A549 (cell line): ENCODE measurements at regions not wholly inside any gene's neighbourhood (a gene's known extent, or its start where the extent isn't known, plus 50 kb on each side); places are given as distances from the start of the nearest gene placed in this dataset.

Source experiments
- ATAC-seq, 2 experiments: fragments of 200-7000 bp in 1 of 2; fragments of >200 bp in 1 of 2; cut with Nextera tagmentation in 1 of 2; cut with Tn5 transposase in 1 of 2; 3 replicates each; pipeline versions ENCODE4 v1.8.0 to v1.9.1; 2018 to 2020; ENCODE audit warnings: mild to moderate bottlenecking in 1 of 2, moderate library complexity in 1 of 2
- CTCF ChIA-PET: fragments of 300-600 bp; sonication (Branson Sonifier 250); formaldehyde crosslinking; extraction: SDS; loops from one replicate; lab custom pipeline; 2021; ENCODE audit warnings: antibody characterized with exemption, inconsistent platforms; lab: Yijun Ruan, JAX
- POLR2A ChIA-PET: fragments of 350-600 bp; formaldehyde crosslinking; extraction: SDS; loops from one replicate; lab custom pipeline; 2021; ENCODE audit warnings: antibody characterized with exemption, inconsistent platforms; lab: Yijun Ruan, JAX
- DNase-seq, 2 experiments: peaks; one replicate each; pipeline versions ENCODE4 v3.0.0 to v3.0.0-alpha.2; 2011 to 2016; ENCODE audit warnings: low read depth in 1 of 2, low spot score in 1 of 2
- FAIRE-seq: peaks from 2 replicates; lab custom pipeline; 2011; peaks lifted over from hg19 to GRCh38; lab: Jason Lieb, UNC
- H3K27ac ChIP-seq, 2 experiments: fragments of >200 bp; sonication (Bioruptor Twin); formaldehyde crosslinking; 3 replicates each; pipeline ENCODE4 v1.5.1; 2016 to 2017
- H3K4me1 ChIP-seq: fragments of >200 bp; sonication (Bioruptor Twin); formaldehyde crosslinking; 3 replicates; pipeline ENCODE4 v1.6.1; 2016
- H3K4me2 ChIP-seq: fragments of >200 bp; sonication (Bioruptor Twin); formaldehyde crosslinking; 3 replicates; pipeline ENCODE4 v1.6.1; 2016
- H3K4me3 ChIP-seq: fragments of >200 bp; sonication (Bioruptor Twin); formaldehyde crosslinking; 3 replicates; pipeline ENCODE4 v1.5.1; 2016
- H3K9me3 ChIP-seq: fragments of >200 bp; sonication (Bioruptor Twin); formaldehyde crosslinking; 3 replicates; pipeline ENCODE4 v1.6.1; 2016
- BCL3 ChIP-seq: fragments of >200 bp; sonication (Bioruptor Twin); formaldehyde crosslinking; IDR thresholded peaks from 3 replicates; pipeline ENCODE4 v1.6.1; 2016
- BHLHE40 ChIP-seq: IDR thresholded peaks from 2 replicates; pipeline ENCODE4 v1.6.1; 2012; ENCODE audit warnings: low read depth, low read length, inconsistent platforms
- CEBPB ChIP-seq, 2 experiments: fragments of >200 bp in 1 of 2; sonication (Bioruptor Twin) in 1 of 2; formaldehyde crosslinking in 1 of 2; IDR thresholded peaks; 2 replicates each; pipeline ENCODE4 v1.6.1; 2012 to 2016
- CHD4 ChIP-seq: fragments of 200-600 bp; sonication (generic); IDR thresholded peaks from 2 replicates; pipeline ENCODE4 v1.6.1; 2016; ENCODE audit warnings: antibody characterized with exemption, mild to moderate bottlenecking, borderline replicate concordance
- E2F6 ChIP-seq: IDR thresholded peaks from 2 replicates; pipeline ENCODE4 v1.6.1; 2012; ENCODE audit warnings: low read depth, borderline replicate concordance
- FOSL2 ChIP-seq, 2 experiments: fragments of 450-650 bp in 1 of 2; fragments of >200 bp in 1 of 2; sonication (Bioruptor Twin) in 1 of 2; formaldehyde crosslinking; IDR thresholded peaks; 2 replicates each; pipeline versions ENCODE4 v1.5.0 to v1.6.1; 2016 to 2020; ENCODE audit warnings: mild to moderate bottlenecking in 1 of 2, moderate library complexity in 1 of 2
- GATA3 ChIP-seq: IDR thresholded peaks from 2 replicates; pipeline ENCODE4 v1.6.1; 2012; ENCODE audit warnings: borderline replicate concordance
- HES2 ChIP-seq: fragments of >200 bp; sonication (Bioruptor Twin); formaldehyde crosslinking; IDR thresholded peaks from 2 replicates; pipeline ENCODE4 v1.6.1; 2016
- JUN ChIP-seq, 2 experiments: fragments of >200 bp; sonication (Bioruptor Twin); formaldehyde crosslinking; IDR thresholded peaks; 2 replicates in 1 of 2; 3 replicates in 1 of 2; pipeline ENCODE4 v1.6.1; 2016 to 2017
- KDM1A ChIP-seq: fragments of 200-600 bp; sonication (generic); IDR thresholded peaks from 2 replicates; pipeline ENCODE4 v1.6.1; 2016; ENCODE audit warnings: low read depth, mild to moderate bottlenecking
- MAX ChIP-seq: IDR thresholded peaks from 2 replicates; pipeline ENCODE4 v1.6.1; 2012
- NR3C1 ChIP-seq: fragments of >200 bp; sonication (Bioruptor Twin); formaldehyde crosslinking; IDR thresholded peaks from 3 replicates; pipeline ENCODE4 v1.6.1; 2017
- POLR2A ChIP-seq: IDR thresholded peaks from 2 replicates; pipeline ENCODE4 v1.6.1; 2012; ENCODE audit warnings: mild to moderate bottlenecking, low read length
- RFX5 ChIP-seq: fragments of 450-650 bp; IDR thresholded peaks from 2 replicates; pipeline ENCODE4 v1.7.1; 2014; ENCODE audit warnings: antibody characterized with exemption, mild to moderate bottlenecking, moderate library complexity
- SMC3 ChIP-seq: fragments of >200 bp; sonication (Bioruptor Twin); formaldehyde crosslinking; IDR thresholded peaks from 3 replicates; pipeline ENCODE4 v1.6.1; 2018; ENCODE audit warnings: inconsistent platforms
- TFCP2L1 ChIP-seq: fragments of 250-450 bp; sonication (Bioruptor Pico); IDR thresholded peaks from 2 replicates; pipeline ENCODE4 v1.5.0; 2021; ENCODE audit warnings: mild to moderate bottlenecking
- ZC3H11A ChIP-seq: fragments of 450-650 bp; IDR thresholded peaks from 2 replicates; pipeline ENCODE4 v1.6.1; 2014; ENCODE audit warnings: antibody characterized with exemption, mild to moderate bottlenecking
- ZFP36 ChIP-seq: fragments of 450-650 bp; IDR thresholded peaks from 2 replicates; pipeline ENCODE4 v1.6.1; 2014; ENCODE audit warnings: borderline replicate concordance; ENCODE audit not compliant: partially characterized antibody
- WGBS: methylation state at CpG from one replicate; pipeline ENCODE4 v1.1.6; 2017; ENCODE audit errors: missing lambda C conversion rate; 5-methylcytosine and 5-hydroxymethylcytosine counted together
- TF ChIP-seq, protein P1 (sequence below): fragments of 450-650 bp; IDR thresholded peaks from 2 replicates; pipeline ENCODE4 v1.6.1; 2014; ENCODE audit warnings: antibody characterized with exemption
- TF ChIP-seq, protein P2 (sequence below): IDR thresholded peaks from 2 replicates; pipeline ENCODE4 v1.6.1; 2012

DNA sequence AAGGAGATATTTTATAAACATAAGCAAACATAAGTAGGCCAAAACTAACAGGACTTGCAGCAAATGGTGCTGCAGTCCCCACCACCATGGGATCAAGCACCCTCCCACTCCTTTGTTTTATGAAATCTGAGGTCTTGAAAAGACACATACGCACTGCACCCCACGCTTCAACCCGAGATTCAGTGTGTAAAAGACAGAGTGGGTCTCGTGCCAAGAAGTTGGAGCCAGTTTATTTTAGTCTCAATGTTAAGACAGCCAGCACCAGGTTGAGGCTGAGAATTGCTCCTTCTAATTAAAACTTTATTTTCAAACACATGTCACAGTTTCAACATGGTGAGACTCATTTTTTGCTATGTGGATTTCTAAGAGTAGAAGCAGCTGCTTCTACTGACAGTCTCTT is 139.1 kb upstream of the TIAM1 start:
- no peaks in the 10 kb centered on the region for H3K4me1 ChIP-seq
- no peak overlapping the region for H3K4me2 ChIP-seq
- ATAC-seq (no peak), DNase-seq (no peak), FAIRE-seq (no peak)
- TF ChIP-seq POLR2A (no peak), HES2 (no peak), CEBPB (IDR thresholded peaks at IDR 0.05) (no peak), BHLHE40 (no peak), BCL3 (no peak), SMC3 (no peak), ZFP36 (no peak), JUN (IDR thresholded peaks at IDR 0.05) (no peak)
- TF ChIP-seq, protein P1, sequence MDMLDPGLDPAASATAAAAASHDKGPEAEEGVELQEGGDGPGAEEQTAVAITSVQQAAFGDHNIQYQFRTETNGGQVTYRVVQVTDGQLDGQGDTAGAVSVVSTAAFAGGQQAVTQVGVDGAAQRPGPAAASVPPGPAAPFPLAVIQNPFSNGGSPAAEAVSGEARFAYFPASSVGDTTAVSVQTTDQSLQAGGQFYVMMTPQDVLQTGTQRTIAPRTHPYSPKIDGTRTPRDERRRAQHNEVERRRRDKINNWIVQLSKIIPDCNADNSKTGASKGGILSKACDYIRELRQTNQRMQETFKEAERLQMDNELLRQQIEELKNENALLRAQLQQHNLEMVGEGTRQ: no peak
- TF ChIP-seq, protein P2, sequence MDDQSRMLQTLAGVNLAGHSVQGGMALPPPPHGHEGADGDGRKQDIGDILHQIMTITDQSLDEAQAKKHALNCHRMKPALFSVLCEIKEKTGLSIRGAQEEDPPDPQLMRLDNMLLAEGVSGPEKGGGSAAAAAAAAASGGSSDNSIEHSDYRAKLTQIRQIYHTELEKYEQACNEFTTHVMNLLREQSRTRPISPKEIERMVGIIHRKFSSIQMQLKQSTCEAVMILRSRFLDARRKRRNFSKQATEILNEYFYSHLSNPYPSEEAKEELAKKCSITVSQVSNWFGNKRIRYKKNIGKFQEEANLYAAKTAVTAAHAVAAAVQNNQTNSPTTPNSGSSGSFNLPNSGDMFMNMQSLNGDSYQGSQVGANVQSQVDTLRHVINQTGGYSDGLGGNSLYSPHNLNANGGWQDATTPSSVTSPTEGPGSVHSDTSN: no peak
- POLR2A ChIA-PET: no interaction called here
- no peaks in the 10 kb centered on the region for H3K9me3 ChIP-seq
- WGBS: 21% methylated on average over 4 of the region's 4 CpGs
- no peak overlapping the region for H3K27ac ChIP-seq
- CTCF ChIA-PET: interaction anchor here (1.1 kb wide), 1 partner anchor 267 kb away, joined by 3 read pairs; no protein-coding TSS in a partner anchor
- H3K4me3 ChIP-seq: no peak overlapping the region

- ChIA-PET POLR2A (no interaction called here), CTCF (interaction anchor here (1.1 kb wide), 1 partner anchor 267 kb away, joined by 3 read pairs; no protein-coding TSS in a partner anchor)
- no peak for FAIRE-seq
- H3K4me3 ChIP-seq: no peak overlapping the region
- no peak for DNase-seq
- no peak for ATAC-seq
- no peak overlapping the region for H3K27ac ChIP-seq
- no peaks in the 10 kb centered on the region for H3K4me1 ChIP-seq
- H3K9me3 ChIP-seq: no peaks in the 10 kb centered on the region
- TF ChIP-seq TFCP2L1 (CRISPR knock-in tag) (no peak), HES2 (no peak), CEBPB (IDR thresholded peaks at IDR 0.05) (no peak), ZC3H11A (no peak), POLR2A (no peak), CHD4 (no peak), ZFP36 (no peak), E2F6 (no peak), RFX5 (no peak), NR3C1 (no peak), FOSL2 (IDR thresholded peaks at IDR 0.05) (no peak), FOSL2 (CRISPR knock-in tag; IDR thresholded peaks at IDR 0.05) (no peak)
- TF ChIP-seq, all 56 proteins: peak for 0
- 40% methylated on average over 5 of the region's 5 CpGs for WGBS
- H3K4me2 ChIP-seq: no peak overlapping the region
Measured at GRCh38 chr21:31482460-31482859, 138.4 kb upstream of the TIAM1 start.

GRCh38 chr21:31480228-31480627 is 136.2 kb upstream of the TIAM1 start:
- ChIA-PET CTCF (interaction anchor here (1.2 kb wide), 1 partner anchor 21 kb away, joined by 3 read pairs; no protein-coding TSS in a partner anchor), POLR2A (no interaction called here)
- H3K4me2 ChIP-seq: no peak overlapping the region
- WGBS: 0% methylated on average over 1 of the region's 1 CpG
- no peaks in the 10 kb centered on the region for H3K4me1 ChIP-seq
- H3K4me3 ChIP-seq: no peak overlapping the region
- H3K9me3 ChIP-seq: no peaks in the 10 kb centered on the region
- ATAC-seq (no peak), FAIRE-seq (no peak), DNase-seq (no peak)
- H3K27ac ChIP-seq: no peak overlapping the region
- TF ChIP-seq GATA3 (no peak), CHD4 (no peak), MAX (no peak), KDM1A (no peak)
